ENCODE measurements at regions not wholly inside any gene's neighbourhood (a gene's known extent, or its start where the extent isn't known, plus 50 kb on each side); places are given as distances from the start of the nearest gene placed in this dataset.

DNA sequence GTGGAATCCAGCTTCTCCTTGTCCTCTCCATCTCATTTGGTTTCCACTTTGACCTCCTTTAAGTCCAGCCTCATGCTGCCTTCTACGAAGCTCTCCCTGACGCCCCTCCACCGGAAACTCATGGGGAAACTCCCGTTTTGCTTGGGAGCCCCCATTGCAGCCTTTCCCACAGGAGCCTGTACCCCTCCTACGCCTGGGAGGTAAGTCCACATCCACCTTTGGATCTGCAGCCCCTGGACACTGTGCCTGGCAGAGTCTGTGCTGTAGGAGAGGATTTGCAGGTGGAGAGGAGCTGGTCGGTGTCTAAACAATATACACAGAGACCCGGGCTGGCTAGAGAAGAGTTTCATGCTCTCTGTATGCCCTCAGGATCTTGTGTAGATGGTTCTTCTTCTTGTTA is 296.1 kb downstream of the GLRX3 start:
- no peaks in the 10 kb centered on the region for H3F3A ChIP-seq (replicated peaks; ENCODE audit: low read depth)
- Mint-ChIP-seq H3K27me3 (ENCODE audit: insufficient read depth, low read depth, poor library complexity) (peaks cover 11% of the 10 kb centered on the region), H3K9me3 (peaks cover 99% of the 10 kb centered on the region), H3K4me3 (no peak overlapping the region), H3K4me1 (no peaks in the 10 kb centered on the region), H3K36me3 (ENCODE audit: low read depth) (peaks cover 62% of the 10 kb centered on the region), H3K27ac (no peak overlapping the region)
- H3K27ac ChIP-seq (ENCODE audit: low read depth): no peak overlapping the region
- H3K9me2 ChIP-seq (ENCODE audit: insufficient read depth): no peaks in the 10 kb centered on the region
- TF ChIP-seq EZH2 (IDR thresholded peaks at IDR 0.05; ENCODE audit: low read depth, unreplicated experiment) (no peak), CREB1 (CRISPR knock-in tag; IDR thresholded peaks at IDR 0.05; ENCODE audit: low read depth) (no peak)
- no peak for ATAC-seq
- no peaks in the 10 kb centered on the region; the same call in 1 of the 2 replicates for H3K36me3 ChIP-seq (ENCODE audit: insufficient read depth)
- H3K4me1 ChIP-seq (ENCODE audit: insufficient read depth): no peaks in the 10 kb centered on the region
- no peak overlapping the region for H3K4me2 ChIP-seq
- no peak overlapping the region for H2AFZ ChIP-seq
- H3K79me2 ChIP-seq (replicated peaks; ENCODE audit: insufficient read depth): no peaks in the 10 kb centered on the region
- H3K4me3 ChIP-seq: no peak overlapping the region
- no peaks in the 10 kb centered on the region for H3K27me3 ChIP-seq (ENCODE audit: insufficient read depth)
- H4K20me1 ChIP-seq (replicated peaks; ENCODE audit: insufficient read depth): no peaks in the 10 kb centered on the region
- DNase-seq (ENCODE audit: low spot score): no peak

DNA sequence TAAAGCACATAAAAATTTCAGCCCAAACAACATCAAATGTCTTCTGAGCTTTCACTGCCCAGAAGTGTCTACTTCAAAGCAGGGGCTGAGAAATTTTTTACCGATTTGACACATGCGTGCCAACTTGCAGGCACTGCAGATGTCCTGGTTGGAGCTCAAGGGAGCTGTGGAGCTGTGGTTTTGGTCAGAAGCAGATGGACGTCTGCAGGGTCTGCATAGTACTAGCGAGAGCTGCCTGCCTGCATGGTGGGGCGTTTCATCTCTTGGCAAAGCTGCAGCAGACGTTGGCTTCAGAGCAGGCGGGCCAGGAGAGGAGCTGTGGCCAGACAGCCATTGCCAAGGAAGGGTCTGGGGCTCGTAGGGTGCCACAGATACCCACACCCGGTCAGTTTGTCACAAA is 296.7 kb downstream of the GLRX3 start:
- Mint-ChIP-seq H3K27me3 (ENCODE audit: insufficient read depth, low read depth, poor library complexity) (peaks cover 14% of the 10 kb centered on the region), H3K4me3 (no peak overlapping the region), H3K4me1 (no peaks in the 10 kb centered on the region), H3K36me3 (ENCODE audit: low read depth) (peaks cover 64% of the 10 kb centered on the region), H3K27ac (no peak overlapping the region), H3K9me3 (peaks cover 99% of the 10 kb centered on the region)
- Histone ChIP-seq H3K36me3 (ENCODE audit: insufficient read depth) (no peaks in the 10 kb centered on the region; the same call in 1 of the 2 replicates), H3K27ac (ENCODE audit: low read depth) (no peak overlapping the region), H3K27me3 (ENCODE audit: insufficient read depth) (no peaks in the 10 kb centered on the region), H2AFZ (no peak overlapping the region), H4K20me1 (replicated peaks; ENCODE audit: insufficient read depth) (no peaks in the 10 kb centered on the region), H3K9me2 (ENCODE audit: insufficient read depth) (no peaks in the 10 kb centered on the region), H3K79me2 (replicated peaks; ENCODE audit: insufficient read depth) (no peaks in the 10 kb centered on the region), H3K4me2 (no peak overlapping the region), H3K4me3 (no peak overlapping the region), H3K4me1 (ENCODE audit: insufficient read depth) (no peaks in the 10 kb centered on the region), H3F3A (replicated peaks; ENCODE audit: low read depth) (no peaks in the 10 kb centered on the region)
- DNase-seq (ENCODE audit: low spot score) (no peak), ATAC-seq (no peak)
- TF ChIP-seq NANOG (IDR thresholded peaks at IDR 0.05; ENCODE audit: borderline replicate concordance) (no peak), ZNF331 (CRISPR knock-in tag; IDR thresholded peaks at IDR 0.05; ENCODE audit: low read depth) (no peak), CREB1 (CRISPR knock-in tag; IDR thresholded peaks at IDR 0.05; ENCODE audit: low read depth) (no peak), EZH2 (IDR thresholded peaks at IDR 0.05; ENCODE audit: low read depth, unreplicated experiment) (no peak), POLR2AphosphoS5 (IDR thresholded peaks at IDR 0.05; ENCODE audit: low read depth) (no peak), JUNB (IDR thresholded peaks at IDR 0.05; ENCODE audit: unreplicated experiment) (no peak), STAT1 (IDR thresholded peaks at IDR 0.05; ENCODE audit: unreplicated experiment) (no peak), EZH2phosphoT487 (IDR thresholded peaks at IDR 0.05; ENCODE audit: unreplicated experiment) (no peak)
- TF ChIP-seq, protein P1, sequence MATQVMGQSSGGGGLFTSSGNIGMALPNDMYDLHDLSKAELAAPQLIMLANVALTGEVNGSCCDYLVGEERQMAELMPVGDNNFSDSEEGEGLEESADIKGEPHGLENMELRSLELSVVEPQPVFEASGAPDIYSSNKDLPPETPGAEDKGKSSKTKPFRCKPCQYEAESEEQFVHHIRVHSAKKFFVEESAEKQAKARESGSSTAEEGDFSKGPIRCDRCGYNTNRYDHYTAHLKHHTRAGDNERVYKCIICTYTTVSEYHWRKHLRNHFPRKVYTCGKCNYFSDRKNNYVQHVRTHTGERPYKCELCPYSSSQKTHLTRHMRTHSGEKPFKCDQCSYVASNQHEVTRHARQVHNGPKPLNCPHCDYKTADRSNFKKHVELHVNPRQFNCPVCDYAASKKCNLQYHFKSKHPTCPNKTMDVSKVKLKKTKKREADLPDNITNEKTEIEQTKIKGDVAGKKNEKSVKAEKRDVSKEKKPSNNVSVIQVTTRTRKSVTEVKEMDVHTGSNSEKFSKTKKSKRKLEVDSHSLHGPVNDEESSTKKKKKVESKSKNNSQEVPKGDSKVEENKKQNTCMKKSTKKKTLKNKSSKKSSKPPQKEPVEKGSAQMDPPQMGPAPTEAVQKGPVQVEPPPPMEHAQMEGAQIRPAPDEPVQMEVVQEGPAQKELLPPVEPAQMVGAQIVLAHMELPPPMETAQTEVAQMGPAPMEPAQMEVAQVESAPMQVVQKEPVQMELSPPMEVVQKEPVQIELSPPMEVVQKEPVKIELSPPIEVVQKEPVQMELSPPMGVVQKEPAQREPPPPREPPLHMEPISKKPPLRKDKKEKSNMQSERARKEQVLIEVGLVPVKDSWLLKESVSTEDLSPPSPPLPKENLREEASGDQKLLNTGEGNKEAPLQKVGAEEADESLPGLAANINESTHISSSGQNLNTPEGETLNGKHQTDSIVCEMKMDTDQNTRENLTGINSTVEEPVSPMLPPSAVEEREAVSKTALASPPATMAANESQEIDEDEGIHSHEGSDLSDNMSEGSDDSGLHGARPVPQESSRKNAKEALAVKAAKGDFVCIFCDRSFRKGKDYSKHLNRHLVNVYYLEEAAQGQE (IDR thresholded peaks at IDR 0.05; ENCODE audit: unreplicated experiment): no peak
- TF ChIP-seq, protein P2, sequence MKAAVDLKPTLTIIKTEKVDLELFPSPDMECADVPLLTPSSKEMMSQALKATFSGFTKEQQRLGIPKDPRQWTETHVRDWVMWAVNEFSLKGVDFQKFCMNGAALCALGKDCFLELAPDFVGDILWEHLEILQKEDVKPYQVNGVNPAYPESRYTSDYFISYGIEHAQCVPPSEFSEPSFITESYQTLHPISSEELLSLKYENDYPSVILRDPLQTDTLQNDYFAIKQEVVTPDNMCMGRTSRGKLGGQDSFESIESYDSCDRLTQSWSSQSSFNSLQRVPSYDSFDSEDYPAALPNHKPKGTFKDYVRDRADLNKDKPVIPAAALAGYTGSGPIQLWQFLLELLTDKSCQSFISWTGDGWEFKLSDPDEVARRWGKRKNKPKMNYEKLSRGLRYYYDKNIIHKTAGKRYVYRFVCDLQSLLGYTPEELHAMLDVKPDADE (IDR thresholded peaks at IDR 0.05): no peak
- TF ChIP-seq, protein P3, sequence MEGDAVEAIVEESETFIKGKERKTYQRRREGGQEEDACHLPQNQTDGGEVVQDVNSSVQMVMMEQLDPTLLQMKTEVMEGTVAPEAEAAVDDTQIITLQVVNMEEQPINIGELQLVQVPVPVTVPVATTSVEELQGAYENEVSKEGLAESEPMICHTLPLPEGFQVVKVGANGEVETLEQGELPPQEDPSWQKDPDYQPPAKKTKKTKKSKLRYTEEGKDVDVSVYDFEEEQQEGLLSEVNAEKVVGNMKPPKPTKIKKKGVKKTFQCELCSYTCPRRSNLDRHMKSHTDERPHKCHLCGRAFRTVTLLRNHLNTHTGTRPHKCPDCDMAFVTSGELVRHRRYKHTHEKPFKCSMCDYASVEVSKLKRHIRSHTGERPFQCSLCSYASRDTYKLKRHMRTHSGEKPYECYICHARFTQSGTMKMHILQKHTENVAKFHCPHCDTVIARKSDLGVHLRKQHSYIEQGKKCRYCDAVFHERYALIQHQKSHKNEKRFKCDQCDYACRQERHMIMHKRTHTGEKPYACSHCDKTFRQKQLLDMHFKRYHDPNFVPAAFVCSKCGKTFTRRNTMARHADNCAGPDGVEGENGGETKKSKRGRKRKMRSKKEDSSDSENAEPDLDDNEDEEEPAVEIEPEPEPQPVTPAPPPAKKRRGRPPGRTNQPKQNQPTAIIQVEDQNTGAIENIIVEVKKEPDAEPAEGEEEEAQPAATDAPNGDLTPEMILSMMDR (conservative IDR thresholded peaks at IDR 0.05; ENCODE audit: low read depth in 2 of 2): no peak

Measured in GM23338 (cell line).